PFSK-1 (cell line): ENCODE measurements at regions not wholly inside any gene's neighbourhood (a gene's known extent, or its start where the extent isn't known, plus 50 kb on each side); places are given as distances from the start of the nearest gene placed in this dataset.

Source experiments
- POLR2AphosphoS5 ChIP-seq: IDR thresholded peaks from 2 replicates; pipeline ENCODE4 v1.6.1; 2012; ENCODE audit warnings: low read depth, mild to moderate bottlenecking, control low read depth, low read length, moderate library complexity
- SIN3A ChIP-seq: IDR thresholded peaks from 2 replicates; pipeline ENCODE4 v1.6.1; 2012; ENCODE audit warnings: mild to moderate bottlenecking, low read length, moderate library complexity, borderline replicate concordance; ENCODE audit not compliant: insufficient read depth
- TF ChIP-seq, protein P1 (sequence below), 2 experiments: IDR thresholded peaks; 2 replicates each; pipeline versions ENCODE4 v1.6.1 to v1.8.0; 2011 to 2012; ENCODE audit warnings: low read depth in 2 of 2, low read length in 2 of 2, control low read depth in 1 of 2, inconsistent platforms in 1 of 2, mild to moderate bottlenecking in 1 of 2, moderate library complexity in 1 of 2; ENCODE audit not compliant: insufficient read depth in 1 of 2

DNA sequence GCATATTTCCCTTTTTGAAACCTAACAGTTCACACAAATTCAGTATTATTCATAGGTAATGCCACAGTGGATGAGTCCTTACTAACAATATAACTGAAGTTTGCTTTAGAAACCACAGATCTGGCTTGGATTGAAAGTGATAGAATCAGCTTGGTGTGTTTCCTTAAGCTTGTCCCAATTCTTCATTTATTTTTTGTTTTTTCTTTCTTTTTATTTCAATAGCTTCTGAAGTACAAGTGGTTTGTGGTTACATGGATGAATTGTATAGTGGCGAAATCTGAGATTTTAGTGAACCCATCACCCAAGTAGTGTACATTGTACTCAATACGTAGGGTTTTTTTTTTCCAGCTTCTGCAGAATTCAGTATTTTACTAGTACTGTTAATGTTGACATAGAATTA, 518.2 kb upstream of the SEMA3D start:
- TF ChIP-seq, protein P1, sequence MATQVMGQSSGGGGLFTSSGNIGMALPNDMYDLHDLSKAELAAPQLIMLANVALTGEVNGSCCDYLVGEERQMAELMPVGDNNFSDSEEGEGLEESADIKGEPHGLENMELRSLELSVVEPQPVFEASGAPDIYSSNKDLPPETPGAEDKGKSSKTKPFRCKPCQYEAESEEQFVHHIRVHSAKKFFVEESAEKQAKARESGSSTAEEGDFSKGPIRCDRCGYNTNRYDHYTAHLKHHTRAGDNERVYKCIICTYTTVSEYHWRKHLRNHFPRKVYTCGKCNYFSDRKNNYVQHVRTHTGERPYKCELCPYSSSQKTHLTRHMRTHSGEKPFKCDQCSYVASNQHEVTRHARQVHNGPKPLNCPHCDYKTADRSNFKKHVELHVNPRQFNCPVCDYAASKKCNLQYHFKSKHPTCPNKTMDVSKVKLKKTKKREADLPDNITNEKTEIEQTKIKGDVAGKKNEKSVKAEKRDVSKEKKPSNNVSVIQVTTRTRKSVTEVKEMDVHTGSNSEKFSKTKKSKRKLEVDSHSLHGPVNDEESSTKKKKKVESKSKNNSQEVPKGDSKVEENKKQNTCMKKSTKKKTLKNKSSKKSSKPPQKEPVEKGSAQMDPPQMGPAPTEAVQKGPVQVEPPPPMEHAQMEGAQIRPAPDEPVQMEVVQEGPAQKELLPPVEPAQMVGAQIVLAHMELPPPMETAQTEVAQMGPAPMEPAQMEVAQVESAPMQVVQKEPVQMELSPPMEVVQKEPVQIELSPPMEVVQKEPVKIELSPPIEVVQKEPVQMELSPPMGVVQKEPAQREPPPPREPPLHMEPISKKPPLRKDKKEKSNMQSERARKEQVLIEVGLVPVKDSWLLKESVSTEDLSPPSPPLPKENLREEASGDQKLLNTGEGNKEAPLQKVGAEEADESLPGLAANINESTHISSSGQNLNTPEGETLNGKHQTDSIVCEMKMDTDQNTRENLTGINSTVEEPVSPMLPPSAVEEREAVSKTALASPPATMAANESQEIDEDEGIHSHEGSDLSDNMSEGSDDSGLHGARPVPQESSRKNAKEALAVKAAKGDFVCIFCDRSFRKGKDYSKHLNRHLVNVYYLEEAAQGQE (IDR thresholded peaks at IDR 0.05; ENCODE audit: insufficient read depth in 1 of 2, low read depth in 2 of 2, low read length in 2 of 2) = no peak
- TF ChIP-seq POLR2AphosphoS5 (no peak), SIN3A (no peak)
